KMS-11 (cell line): ENCODE measurements at regions not wholly inside any gene's neighbourhood (a gene's known extent, or its start where the extent isn't known, plus 50 kb on each side); places are given as distances from the start of the nearest gene placed in this dataset.

ENCODE experiments used
- H2AFZ ChIP-seq: fragments of 200-600 bp; sonication (generic); 2 replicates; pipeline ENCODE4 v1.6.1; 2016; ENCODE audit warnings: antibody characterized with exemption, mixed run types, low read depth
- H3K27ac ChIP-seq: fragments of 200-600 bp; sonication (generic); 2 replicates; pipeline ENCODE4 v1.6.1; 2016; ENCODE audit warnings: mild to moderate bottlenecking, mixed run types
- H3K27me3 ChIP-seq: fragments of 200-600 bp; sonication (generic); 2 replicates; pipeline ENCODE4 v1.6.1; 2017; ENCODE audit warnings: mild to moderate bottlenecking, low read depth, mixed run types, moderate library complexity; ENCODE audit not compliant: insufficient read depth
- H3K36me3 ChIP-seq: fragments of 200-600 bp; sonication (generic); 2 replicates; pipeline ENCODE4 v1.6.1; 2017; ENCODE audit warnings: mild to moderate bottlenecking, mixed run types; ENCODE audit not compliant: insufficient read depth
- H3K4me1 ChIP-seq: fragments of 200-600 bp; sonication (generic); 2 replicates; pipeline ENCODE4 v1.6.1; 2016; ENCODE audit warnings: mild to moderate bottlenecking, low read depth, mixed run types; ENCODE audit not compliant: poor library complexity, severe bottlenecking
- H3K4me2 ChIP-seq: fragments of 200-600 bp; sonication (generic); 2 replicates; pipeline ENCODE4 v1.7.0; 2016; ENCODE audit warnings: mild to moderate bottlenecking, mixed run types
- H3K4me3 ChIP-seq: fragments of 200-600 bp; sonication (generic); IDR thresholded peaks from 2 replicates; pipeline ENCODE4 v1.6.1; 2017; ENCODE audit warnings: low read depth, low read length, mixed read lengths; ENCODE audit not compliant: insufficient read depth
- H3K79me2 ChIP-seq: fragments of 200-600 bp; sonication (generic); 2 replicates; pipeline ENCODE4 v1.6.1; 2016; ENCODE audit warnings: low read depth, mixed run types; ENCODE audit not compliant: insufficient read depth
- H3K9ac ChIP-seq: fragments of 200-600 bp; sonication (generic); 2 replicates; pipeline ENCODE4 v1.6.1; 2016; ENCODE audit warnings: mild to moderate bottlenecking, mixed run types
- H4K20me1 ChIP-seq: fragments of 200-600 bp; sonication (generic); 2 replicates; pipeline ENCODE4 v1.6.1; 2016; ENCODE audit warnings: mild to moderate bottlenecking, mixed run types; ENCODE audit not compliant: insufficient read depth
- CTCF ChIP-seq: fragments of 200-600 bp; sonication (generic); conservative IDR thresholded peaks from 2 replicates; pipeline ENCODE4 v1.6.1; 2017; ENCODE audit warnings: low read depth, mild to moderate bottlenecking, antibody characterized with exemption, low read length, moderate library complexity, mixed read lengths

- no peak for TF ChIP-seq CTCF
- Histone ChIP-seq H3K27me3 (no peaks in the 10 kb centered on the region), H3K79me2 (no peaks in the 10 kb centered on the region), H3K4me1 (no peaks in the 10 kb centered on the region), H3K36me3 (no peaks in the 10 kb centered on the region), H4K20me1 (no peaks in the 10 kb centered on the region), H3K4me3 (no peak overlapping the region), H3K4me2 (no peak overlapping the region), H2AFZ (no peak overlapping the region), H3K9ac (no peak overlapping the region), H3K27ac (no peak overlapping the region)
Measured at GRCh38 chr5:91976451-91976850, 593.3 kb upstream of the ARRDC3 start.

- no peak overlapping the region for H3K9ac ChIP-seq
- no peak overlapping the region for H3K27ac ChIP-seq
- TF ChIP-seq CTCF = no peak
- H4K20me1 ChIP-seq = no peaks in the 10 kb centered on the region
- no peaks in the 10 kb centered on the region for H3K79me2 ChIP-seq
- no peak overlapping the region for H3K4me3 ChIP-seq
- H3K36me3 ChIP-seq = no peaks in the 10 kb centered on the region
- H3K4me1 ChIP-seq = no peaks in the 10 kb centered on the region
- no peak overlapping the region for H2AFZ ChIP-seq
- no peak overlapping the region for H3K4me2 ChIP-seq
- no peaks in the 10 kb centered on the region for H3K27me3 ChIP-seq
Measured at GRCh38 chr5:91963166-91963565, 580.0 kb upstream of the ARRDC3 start.

GRCh38 chr5:91957666-91958065, 574.5 kb upstream of the ARRDC3 start:
- Histone ChIP-seq H3K27ac (no peak overlapping the region), H3K9ac (no peak overlapping the region), H3K4me1 (no peaks in the 10 kb centered on the region), H2AFZ (no peak overlapping the region), H4K20me1 (no peaks in the 10 kb centered on the region), H3K4me3 (no peak overlapping the region), H3K36me3 (no peaks in the 10 kb centered on the region), H3K4me2 (no peak overlapping the region), H3K27me3 (no peaks in the 10 kb centered on the region), H3K79me2 (no peaks in the 10 kb centered on the region)
- TF ChIP-seq CTCF = no peak

GRCh38 chr5:91956738-91957137, 573.6 kb upstream of the ARRDC3 start:
- no peak overlapping the region for H3K27ac ChIP-seq

More at GRCh38 chr5:91956738-91957137, 573.6 kb upstream of the ARRDC3 start:
- Histone ChIP-seq H3K79me2 (no peaks in the 10 kb centered on the region), H3K27me3 (no peaks in the 10 kb centered on the region), H3K36me3 (no peaks in the 10 kb centered on the region), H3K4me3 (no peak overlapping the region), H2AFZ (no peak overlapping the region), H3K9ac (no peak overlapping the region), H3K4me2 (no peak overlapping the region), H3K4me1 (no peaks in the 10 kb centered on the region), H4K20me1 (no peaks in the 10 kb centered on the region)
- TF ChIP-seq CTCF = no peak
